Left lung (tissue), 4 donors: ENCODE measurements at regions not wholly inside any gene's neighbourhood (a gene's known extent, or its start where the extent isn't known, plus 50 kb on each side); places are given as distances from the start of the nearest gene placed in this dataset.
"Not testable (repeated sequence)": the region's sequence is repeated elsewhere in the genome, so short reads cannot be mapped to it uniquely, and the experiment has no call there.

ENCODE experiments used
- ATAC-seq: fragments of 200-7000 bp; cut with Tn5 transposase; one replicate; pipeline ENCODE4 v1.9.1; 2020; ENCODE audit warnings: moderate library complexity
- DNase-seq, 4 donors: peaks; one replicate each; pipeline ENCODE4 v3.0.0-alpha.2; 2013 to 2020
- H3K27ac ChIP-seq, 2 donors: fragments of 200-600 bp; sonication (generic) in 1 of 2; one replicate each; pipeline versions ENCODE4 v1.5.0 to v1.8.0; 2020 to 2021
- H3K27me3 ChIP-seq, 2 donors: fragments of 200-600 bp; sonication (generic) in 1 of 2; one replicate each; pipeline versions ENCODE4 v1.5.0 to v1.8.0; 2020 to 2021
- H3K36me3 ChIP-seq, 2 donors: fragments of 200-600 bp; sonication (generic) in 1 of 2; one replicate each; pipeline versions ENCODE4 v1.5.0 to v1.8.0; 2020 to 2021
- H3K4me1 ChIP-seq, 2 donors: fragments of 200-600 bp; one replicate each; pipeline ENCODE4 v1.8.0; 2021
- H3K4me3 ChIP-seq, 2 donors: fragments of 200-600 bp; sonication (generic) in 1 of 2; one replicate each; pipeline versions ENCODE4 v1.5.0 to v1.8.0; 2020 to 2021; ENCODE audit warnings: mild to moderate bottlenecking in 1 of 2
- H3K9me3 ChIP-seq, 2 donors: fragments of 200-600 bp; sonication (generic) in 1 of 2; one replicate each; pipeline versions ENCODE4 v1.5.0 to v1.8.0; 2020 to 2021
- intact Hi-C, 2 donors: fragments of 100-400 bp; cut with DNase I; formaldehyde crosslinking; loops; one replicate each; pipeline versions ENCODE4 v1.11.2 to v1.14.2; 2022
- TF ChIP-seq, protein P1 (sequence below), 2 donors: fragments of 200-600 bp; sonication (generic) in 1 of 2; IDR thresholded peaks; one replicate each; pipeline versions ENCODE4 v1.5.0 to v1.8.0; 2021; ENCODE audit warnings: antibody characterized with exemption in 2 of 2
- donor health status: DM: no; HTN: yes; CAD: no.
- donor health status: DM: no; HTN: no; CAD: no.

DNA sequence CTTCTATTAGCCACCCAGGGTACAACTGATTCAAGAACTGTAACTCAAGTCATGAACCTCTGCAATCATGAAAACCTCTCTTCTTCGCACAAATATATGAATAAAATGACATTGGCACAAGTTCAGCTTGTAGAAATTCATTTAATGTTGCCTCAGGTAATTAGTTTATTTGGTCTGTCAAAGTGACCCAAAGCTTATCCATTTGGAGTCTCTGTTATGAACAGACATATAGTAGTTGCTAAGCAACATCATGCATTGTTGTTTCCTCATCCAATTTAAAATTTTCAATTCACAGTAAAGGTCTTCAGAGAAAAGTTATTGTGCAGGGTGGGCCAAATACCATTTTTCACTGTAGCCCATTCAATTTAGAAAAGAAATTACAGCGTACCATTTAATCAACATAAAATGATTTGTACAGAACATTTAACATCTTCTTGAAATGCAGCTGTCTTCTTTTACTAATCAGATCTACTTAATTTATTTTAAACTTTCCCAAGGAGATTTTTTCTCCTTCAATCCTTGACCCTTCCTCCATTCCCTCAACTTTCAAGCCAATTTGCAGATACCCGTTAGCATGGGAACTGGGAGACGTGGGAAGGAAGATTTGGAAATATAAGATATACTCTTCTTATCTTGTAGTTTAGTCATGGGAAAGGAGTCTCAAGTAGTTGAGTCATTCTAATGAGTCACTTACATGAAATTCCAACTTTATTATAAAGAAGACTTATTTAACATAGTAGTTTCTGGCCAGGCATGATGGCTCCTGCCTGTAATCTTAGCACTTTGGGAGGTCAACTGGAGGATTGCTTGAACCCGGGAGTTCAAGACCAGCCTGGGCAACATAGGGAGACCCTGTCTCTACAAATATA, 231.3 kb downstream of the ATPSCKMT start:
- TF ChIP-seq, protein P1, sequence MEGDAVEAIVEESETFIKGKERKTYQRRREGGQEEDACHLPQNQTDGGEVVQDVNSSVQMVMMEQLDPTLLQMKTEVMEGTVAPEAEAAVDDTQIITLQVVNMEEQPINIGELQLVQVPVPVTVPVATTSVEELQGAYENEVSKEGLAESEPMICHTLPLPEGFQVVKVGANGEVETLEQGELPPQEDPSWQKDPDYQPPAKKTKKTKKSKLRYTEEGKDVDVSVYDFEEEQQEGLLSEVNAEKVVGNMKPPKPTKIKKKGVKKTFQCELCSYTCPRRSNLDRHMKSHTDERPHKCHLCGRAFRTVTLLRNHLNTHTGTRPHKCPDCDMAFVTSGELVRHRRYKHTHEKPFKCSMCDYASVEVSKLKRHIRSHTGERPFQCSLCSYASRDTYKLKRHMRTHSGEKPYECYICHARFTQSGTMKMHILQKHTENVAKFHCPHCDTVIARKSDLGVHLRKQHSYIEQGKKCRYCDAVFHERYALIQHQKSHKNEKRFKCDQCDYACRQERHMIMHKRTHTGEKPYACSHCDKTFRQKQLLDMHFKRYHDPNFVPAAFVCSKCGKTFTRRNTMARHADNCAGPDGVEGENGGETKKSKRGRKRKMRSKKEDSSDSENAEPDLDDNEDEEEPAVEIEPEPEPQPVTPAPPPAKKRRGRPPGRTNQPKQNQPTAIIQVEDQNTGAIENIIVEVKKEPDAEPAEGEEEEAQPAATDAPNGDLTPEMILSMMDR (IDR thresholded peaks at IDR 0.05) = no peak
- no peaks in the 10 kb centered on the region for H3K27me3 ChIP-seq
- no peaks in the 10 kb centered on the region for H3K36me3 ChIP-seq
- no peak overlapping the region for H3K27ac ChIP-seq
- no peak for DNase-seq
- intact Hi-C loops = no loop called here
- H3K4me3 ChIP-seq = no peak overlapping the region
- ATAC-seq = peak; percentile 62
- H3K9me3 ChIP-seq = peaks cover 0 to 18% of the 10 kb centered on the region in 2 donors
- no peaks in the 10 kb centered on the region for H3K4me1 ChIP-seq

DNA sequence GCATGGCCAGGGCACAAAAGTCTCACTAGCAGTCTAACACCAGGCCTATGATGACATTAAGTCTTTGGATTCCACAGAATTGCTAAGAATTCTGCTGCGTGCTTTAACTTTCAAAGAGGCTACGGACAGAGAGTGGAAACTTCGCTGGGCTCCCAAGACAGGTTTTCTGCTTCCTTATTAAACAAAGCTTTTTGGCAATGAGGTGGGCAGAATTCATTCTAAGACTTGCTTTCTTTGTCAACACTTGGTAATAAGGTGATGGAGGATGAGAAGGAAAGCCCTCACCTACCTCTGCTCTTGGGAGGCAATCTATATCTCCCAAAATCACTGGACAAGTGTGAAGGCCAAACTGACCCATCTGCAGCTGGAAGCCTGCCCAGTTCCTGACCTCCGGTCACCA, 231.9 kb downstream of the ATPSCKMT start:
- H3K36me3 ChIP-seq = no peaks in the 10 kb centered on the region
- DNase-seq = no peak
- TF ChIP-seq, protein P1 (IDR thresholded peaks at IDR 0.05) = no peak
- H3K27me3 ChIP-seq = no peaks in the 10 kb centered on the region
- H3K4me1 ChIP-seq = no peaks in the 10 kb centered on the region
- intact Hi-C loops = no loop called here
- H3K4me3 ChIP-seq = no peak overlapping the region
- ATAC-seq = no peak
- no peak overlapping the region for H3K27ac ChIP-seq
- peaks cover 0 to 15% of the 10 kb centered on the region in 2 donors for H3K9me3 ChIP-seq

DNA sequence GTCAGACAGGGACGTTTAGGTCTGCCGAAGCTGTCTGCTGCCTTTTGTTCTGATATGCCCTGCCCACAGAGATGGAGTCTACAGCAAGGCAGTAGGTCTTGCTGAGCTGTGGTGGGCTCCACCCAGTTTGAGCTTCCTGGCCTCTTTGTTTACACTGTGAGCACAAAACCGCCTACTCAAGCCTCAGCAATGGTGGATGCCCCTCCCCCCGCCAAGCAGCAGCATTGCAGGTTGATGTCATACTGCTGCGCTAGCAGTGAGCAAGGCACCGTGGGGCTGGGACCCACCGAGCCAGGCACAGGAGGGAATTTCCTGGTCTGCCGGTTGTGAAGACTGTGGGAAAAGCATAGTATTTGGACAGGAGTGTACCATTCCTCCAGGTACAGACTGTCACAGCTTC, 233.1 kb downstream of the ATPSCKMT start:
- H3K4me1 ChIP-seq, ATAC-seq: not testable (repeated sequence)

DNA sequence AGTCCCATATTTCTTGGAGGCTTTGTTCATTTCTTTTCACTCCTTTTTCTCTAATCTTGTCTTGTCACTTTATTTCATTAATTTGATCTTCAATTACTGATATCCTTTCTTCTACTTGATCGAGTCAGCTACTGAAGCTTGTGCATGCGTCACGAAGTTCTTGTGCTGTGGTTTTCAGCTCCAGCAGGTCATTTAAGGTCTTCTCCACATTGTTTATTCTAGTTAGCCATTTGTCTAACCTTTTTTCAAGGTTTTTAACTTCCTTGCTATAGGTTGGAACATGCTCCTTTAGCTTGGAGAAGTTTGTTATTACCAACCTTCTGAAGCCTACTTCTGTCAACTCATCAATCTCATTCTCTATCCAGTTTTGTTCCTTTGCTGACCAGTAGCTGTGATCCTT, 234.0 kb downstream of the ATPSCKMT start:
- ATAC-seq, H3K36me3 ChIP-seq, intact Hi-C loops, H3K27ac ChIP-seq, H3K4me1 ChIP-seq, DNase-seq, H3K4me3 ChIP-seq, H3K27me3 ChIP-seq: not testable (repeated sequence)
- peaks cover 0 to 10% of the 10 kb centered on the region in 2 donors for H3K9me3 ChIP-seq

More for the DNA sequence above, 233.1 kb downstream of the ATPSCKMT start:
- H3K36me3 ChIP-seq, H3K27me3 ChIP-seq, H3K4me3 ChIP-seq, H3K27ac ChIP-seq, intact Hi-C loops: not testable (repeated sequence)
- peaks cover 0 to 11% of the 10 kb centered on the region in 2 donors for H3K9me3 ChIP-seq
- peak in 1 of 4 donors; percentile 39 for DNase-seq

DNA sequence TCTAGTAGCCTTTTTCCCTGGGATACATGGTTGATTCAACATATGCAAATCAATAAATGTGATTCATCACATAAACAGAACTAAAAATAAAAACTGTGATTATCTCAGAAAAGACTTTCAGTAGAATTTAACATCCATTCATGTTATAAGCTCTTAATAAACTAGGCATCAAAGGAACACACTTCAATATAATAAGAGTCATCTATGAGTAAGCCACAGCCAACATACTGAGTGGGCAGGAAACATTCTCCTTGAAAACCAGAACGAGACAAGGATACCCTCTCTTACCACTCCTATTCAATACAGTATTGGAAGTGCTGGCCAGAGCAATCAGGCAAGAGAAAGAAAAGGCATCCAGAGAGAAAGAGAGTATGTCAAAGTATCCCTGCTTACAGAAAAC, 239.9 kb downstream of the ATPSCKMT start:
- TF ChIP-seq, protein P1 (IDR thresholded peaks at IDR 0.05) = no peak
- no peak overlapping the region for H3K27ac ChIP-seq
- ATAC-seq (peak; percentile 31), DNase-seq (no peak)
- H3K9me3 ChIP-seq = peaks cover 0 to 8% of the 10 kb centered on the region in 2 donors
- no peak overlapping the region for H3K4me3 ChIP-seq
- intact Hi-C loops = no loop called here
- H3K4me1 ChIP-seq = no peaks in the 10 kb centered on the region
- no peaks in the 10 kb centered on the region for H3K27me3 ChIP-seq
- no peaks in the 10 kb centered on the region for H3K36me3 ChIP-seq

DNA sequence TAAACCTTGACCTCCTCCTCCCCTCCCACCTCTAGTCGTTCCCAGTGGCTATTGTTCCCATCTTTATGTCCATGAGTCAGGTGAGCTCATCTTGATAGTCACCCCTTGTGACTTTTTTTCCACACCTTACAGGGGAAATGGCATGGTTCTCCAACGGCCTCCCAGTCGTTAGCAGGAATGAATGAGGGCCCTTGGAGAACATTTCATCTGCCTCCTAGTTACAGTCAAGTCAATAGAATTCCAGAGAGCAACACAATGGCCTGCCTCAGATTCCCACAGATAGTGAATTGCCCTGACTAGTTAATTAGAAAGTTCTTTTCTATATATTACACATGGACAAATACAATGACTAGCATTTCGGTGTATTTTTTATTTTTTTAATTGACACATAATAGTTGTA, 262.6 kb downstream of the ATPSCKMT start:
- Histone ChIP-seq H3K36me3 (no peaks in the 10 kb centered on the region), H3K4me1 (no peaks in the 10 kb centered on the region), H3K9me3 (peaks cover 0 to 13% of the 10 kb centered on the region in 2 donors), H3K4me3 (no peak overlapping the region), H3K27me3 (no peaks in the 10 kb centered on the region), H3K27ac (no peak overlapping the region)
- intact Hi-C loops = no loop called here
- TF ChIP-seq, protein P1 (IDR thresholded peaks at IDR 0.05) = no peak
- ATAC-seq = no peak
- no peak for DNase-seq
